ENCODE measurements at regions not wholly inside any gene's neighbourhood (a gene's known extent, or its start where the extent isn't known, plus 50 kb on each side); places are given as distances from the start of the nearest gene placed in this dataset.

DNA sequence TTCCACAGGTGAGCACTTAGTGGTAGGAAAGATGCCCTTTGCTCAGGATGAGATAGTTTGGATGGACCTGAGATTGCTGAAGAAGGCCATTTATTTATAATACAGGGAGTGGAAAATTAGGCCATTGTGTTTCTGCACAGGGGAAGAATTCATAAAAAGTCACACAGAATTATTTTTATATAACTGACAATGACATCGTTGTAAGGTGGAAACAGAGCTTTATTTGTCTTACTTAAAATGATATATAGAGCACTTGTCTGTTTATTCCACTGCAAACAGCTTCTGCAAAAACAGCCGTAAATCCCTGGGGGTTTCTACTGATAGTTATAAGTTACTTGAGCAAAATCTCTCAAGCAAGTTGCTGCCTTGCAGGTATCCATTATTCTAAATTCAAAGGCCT lies 158.1 kb upstream of the ZNF521 start:
- TF ChIP-seq, protein P1, sequence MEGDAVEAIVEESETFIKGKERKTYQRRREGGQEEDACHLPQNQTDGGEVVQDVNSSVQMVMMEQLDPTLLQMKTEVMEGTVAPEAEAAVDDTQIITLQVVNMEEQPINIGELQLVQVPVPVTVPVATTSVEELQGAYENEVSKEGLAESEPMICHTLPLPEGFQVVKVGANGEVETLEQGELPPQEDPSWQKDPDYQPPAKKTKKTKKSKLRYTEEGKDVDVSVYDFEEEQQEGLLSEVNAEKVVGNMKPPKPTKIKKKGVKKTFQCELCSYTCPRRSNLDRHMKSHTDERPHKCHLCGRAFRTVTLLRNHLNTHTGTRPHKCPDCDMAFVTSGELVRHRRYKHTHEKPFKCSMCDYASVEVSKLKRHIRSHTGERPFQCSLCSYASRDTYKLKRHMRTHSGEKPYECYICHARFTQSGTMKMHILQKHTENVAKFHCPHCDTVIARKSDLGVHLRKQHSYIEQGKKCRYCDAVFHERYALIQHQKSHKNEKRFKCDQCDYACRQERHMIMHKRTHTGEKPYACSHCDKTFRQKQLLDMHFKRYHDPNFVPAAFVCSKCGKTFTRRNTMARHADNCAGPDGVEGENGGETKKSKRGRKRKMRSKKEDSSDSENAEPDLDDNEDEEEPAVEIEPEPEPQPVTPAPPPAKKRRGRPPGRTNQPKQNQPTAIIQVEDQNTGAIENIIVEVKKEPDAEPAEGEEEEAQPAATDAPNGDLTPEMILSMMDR (conservative IDR thresholded peaks at IDR 0.05), result no peak
- no peak for TF ChIP-seq EZH2 (IDR thresholded peaks at IDR 0.05; ENCODE audit: low read depth)

Measured in PC-9 (cell line).